ENCODE measurements at regions not wholly inside any gene's neighbourhood (a gene's known extent, or its start where the extent isn't known, plus 50 kb on each side); places are given as distances from the start of the nearest gene placed in this dataset.

DNA sequence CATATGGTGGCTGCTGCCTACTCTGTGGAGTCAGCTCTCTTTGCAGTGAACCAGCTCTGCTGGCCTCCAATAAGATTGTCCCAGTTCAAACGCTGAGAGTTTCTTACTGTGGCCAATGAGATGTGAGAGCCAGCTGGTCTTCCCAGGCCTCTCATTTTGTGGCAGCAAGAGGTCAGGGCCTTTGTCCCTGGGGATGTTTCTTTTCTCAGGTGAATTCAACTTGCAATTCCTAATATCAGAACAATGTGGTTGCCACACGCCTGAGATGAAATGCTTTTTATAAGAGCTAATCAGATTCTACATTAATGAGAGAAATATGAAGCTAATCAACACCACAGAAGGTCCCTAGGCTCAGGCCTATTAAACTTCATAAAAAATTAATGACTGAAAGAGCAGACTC is 660.1 kb upstream of the CAMK1G start:
- TF ChIP-seq, protein P1, sequence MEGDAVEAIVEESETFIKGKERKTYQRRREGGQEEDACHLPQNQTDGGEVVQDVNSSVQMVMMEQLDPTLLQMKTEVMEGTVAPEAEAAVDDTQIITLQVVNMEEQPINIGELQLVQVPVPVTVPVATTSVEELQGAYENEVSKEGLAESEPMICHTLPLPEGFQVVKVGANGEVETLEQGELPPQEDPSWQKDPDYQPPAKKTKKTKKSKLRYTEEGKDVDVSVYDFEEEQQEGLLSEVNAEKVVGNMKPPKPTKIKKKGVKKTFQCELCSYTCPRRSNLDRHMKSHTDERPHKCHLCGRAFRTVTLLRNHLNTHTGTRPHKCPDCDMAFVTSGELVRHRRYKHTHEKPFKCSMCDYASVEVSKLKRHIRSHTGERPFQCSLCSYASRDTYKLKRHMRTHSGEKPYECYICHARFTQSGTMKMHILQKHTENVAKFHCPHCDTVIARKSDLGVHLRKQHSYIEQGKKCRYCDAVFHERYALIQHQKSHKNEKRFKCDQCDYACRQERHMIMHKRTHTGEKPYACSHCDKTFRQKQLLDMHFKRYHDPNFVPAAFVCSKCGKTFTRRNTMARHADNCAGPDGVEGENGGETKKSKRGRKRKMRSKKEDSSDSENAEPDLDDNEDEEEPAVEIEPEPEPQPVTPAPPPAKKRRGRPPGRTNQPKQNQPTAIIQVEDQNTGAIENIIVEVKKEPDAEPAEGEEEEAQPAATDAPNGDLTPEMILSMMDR (IDR thresholded peaks at IDR 0.05; ENCODE audit: low read depth, low read length) = no peak
- no peaks in the 10 kb centered on the region for H3K27me3 ChIP-seq (ENCODE audit: insufficient read depth, low read depth, severe bottlenecking)
- H3K27ac ChIP-seq = no peak overlapping the region
- no peak for DNase-seq
- no peaks in the 10 kb centered on the region for H3K36me3 ChIP-seq
- no peak overlapping the region for H3K4me3 ChIP-seq (ENCODE audit: low read depth, low read length)
- peaks cover 2% of the 10 kb centered on the region for H3K9me3 ChIP-seq (ENCODE audit: severe bottlenecking)

DNA sequence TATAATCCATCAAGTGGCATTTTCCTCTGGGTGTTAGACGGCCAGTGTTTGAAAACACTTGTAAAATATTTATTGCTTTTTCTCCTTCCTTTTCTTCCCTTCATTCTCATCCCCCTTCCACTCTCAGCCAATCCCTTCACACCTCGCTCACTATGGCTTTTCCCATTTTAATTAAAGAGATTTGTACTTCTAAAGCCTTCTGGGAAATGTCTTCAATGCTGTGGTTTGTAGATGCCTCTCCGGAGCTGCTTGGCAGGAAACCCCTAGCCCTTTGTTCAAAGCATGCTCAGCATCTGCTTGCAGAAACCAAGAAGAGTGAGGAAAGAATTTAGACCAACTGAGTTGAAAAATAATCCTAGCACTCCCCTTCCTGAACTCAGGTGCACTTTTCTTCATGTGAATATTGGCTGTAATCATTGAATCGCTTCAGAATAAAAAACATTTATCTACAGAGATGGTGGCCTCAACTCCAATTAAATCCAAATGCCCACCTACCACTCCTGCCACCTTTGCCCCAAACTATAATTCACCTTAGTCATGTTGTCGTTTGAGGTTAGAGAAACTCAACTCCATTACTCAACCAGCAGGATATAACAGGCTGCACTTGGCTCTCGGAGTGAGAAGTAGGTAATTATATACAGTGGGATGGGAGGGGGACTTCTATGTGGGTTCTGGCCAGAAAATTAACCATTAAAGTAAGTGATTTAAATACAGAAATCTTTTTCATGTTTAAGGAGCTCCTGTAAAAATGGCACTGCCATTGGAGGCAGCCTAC is 659.4 kb upstream of the CAMK1G start:
- TF ChIP-seq, protein P1 (IDR thresholded peaks at IDR 0.05; ENCODE audit: low read depth, low read length) = no peak
- no peak for DNase-seq

DNA sequence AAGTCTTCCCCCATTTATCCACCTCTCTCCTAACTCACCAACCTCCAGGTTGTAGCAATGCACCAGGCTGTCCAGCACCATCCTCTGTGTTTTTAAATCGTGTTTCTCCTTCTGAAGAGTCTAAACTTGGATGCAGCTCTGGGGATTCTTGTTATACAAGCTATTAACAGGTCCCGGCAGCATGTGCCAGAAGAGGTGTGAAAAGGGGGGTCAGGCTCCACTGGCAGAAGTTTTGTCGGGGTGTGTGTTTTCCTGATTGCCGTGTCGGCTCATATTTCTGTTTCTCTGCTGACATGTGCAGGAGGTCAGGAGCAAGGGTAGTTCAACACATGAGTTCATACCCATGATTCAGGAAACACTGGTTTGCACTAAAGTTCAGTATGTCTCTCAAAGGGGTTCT is 658.6 kb upstream of the CAMK1G start:
- TF ChIP-seq, protein P1 (IDR thresholded peaks at IDR 0.05; ENCODE audit: low read depth, low read length) = no peak
- Histone ChIP-seq H3K27me3 (ENCODE audit: insufficient read depth, low read depth, severe bottlenecking) (no peaks in the 10 kb centered on the region), H3K27ac (no peak overlapping the region), H3K4me3 (ENCODE audit: low read depth, low read length) (no peak overlapping the region), H3K9me3 (ENCODE audit: severe bottlenecking) (peaks cover 2% of the 10 kb centered on the region), H3K36me3 (no peaks in the 10 kb centered on the region)
- DNase-seq = no peak

More for the DNA sequence above, 659.4 kb upstream of the CAMK1G start:
- no peaks in the 10 kb centered on the region for H3K27me3 ChIP-seq (ENCODE audit: insufficient read depth, low read depth, severe bottlenecking)
- H3K36me3 ChIP-seq = no peaks in the 10 kb centered on the region
- H3K9me3 ChIP-seq (ENCODE audit: severe bottlenecking) = peaks cover 2% of the 10 kb centered on the region
- no peak overlapping the region for H3K4me3 ChIP-seq (ENCODE audit: low read depth, low read length)
- H3K27ac ChIP-seq = no peak overlapping the region

DNA sequence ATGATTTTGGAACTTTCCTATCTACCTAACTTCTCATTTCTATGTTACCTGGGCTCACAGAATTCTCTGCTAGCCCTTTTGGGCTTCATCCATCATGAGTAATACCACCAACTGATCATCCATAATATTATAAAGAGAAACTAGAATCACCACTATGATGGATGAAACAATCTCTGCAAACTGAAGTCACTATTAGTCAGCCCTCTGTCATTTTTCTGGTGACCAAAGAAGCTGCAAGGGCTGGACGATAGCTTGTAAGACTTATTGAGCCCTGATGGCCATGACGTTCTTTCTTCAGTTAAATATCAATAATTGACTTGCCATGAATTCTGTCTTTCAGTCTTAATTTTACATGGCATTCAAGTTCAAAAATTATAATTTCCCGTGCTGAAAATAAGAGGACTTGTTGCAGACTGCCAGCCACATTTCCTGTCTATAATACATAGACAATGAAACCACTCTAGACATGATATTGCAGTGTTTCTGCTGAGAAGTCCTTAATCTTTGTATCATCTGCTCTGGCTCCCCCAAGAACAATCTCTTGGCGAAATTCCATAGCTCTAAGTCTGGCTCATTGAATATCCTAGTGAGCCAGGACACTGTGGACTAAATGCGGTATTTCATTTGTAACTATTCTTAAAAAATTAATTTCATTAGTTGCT is 655.0 kb upstream of the CAMK1G start:
- no peak for DNase-seq
- no peak overlapping the region for H3K27ac ChIP-seq
- H3K4me3 ChIP-seq (ENCODE audit: low read depth, low read length) = no peak overlapping the region
- peaks cover 2% of the 10 kb centered on the region for H3K9me3 ChIP-seq (ENCODE audit: severe bottlenecking)
- TF ChIP-seq, protein P1 (IDR thresholded peaks at IDR 0.05; ENCODE audit: low read depth, low read length) = no peak
- H3K36me3 ChIP-seq = no peaks in the 10 kb centered on the region
- H3K27me3 ChIP-seq (ENCODE audit: insufficient read depth, low read depth, severe bottlenecking) = no peaks in the 10 kb centered on the region

DNA sequence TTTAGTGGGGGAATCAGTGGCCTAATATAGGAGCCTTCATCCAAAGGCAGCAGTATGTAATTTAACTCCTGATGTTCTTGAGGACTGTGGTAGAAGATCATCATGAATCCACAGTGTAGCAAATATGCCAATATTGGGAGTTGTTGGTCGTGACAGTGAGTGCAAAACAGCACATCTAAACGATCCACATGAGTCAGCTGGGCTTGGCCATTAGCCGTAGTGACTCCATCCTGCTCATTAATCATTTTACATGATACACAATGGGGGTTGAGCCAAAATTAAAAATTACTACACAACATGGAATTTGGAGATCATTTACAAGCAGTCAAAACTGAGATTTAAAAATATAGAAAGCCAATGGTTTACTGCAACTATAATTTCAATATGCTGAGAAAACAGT is 653.9 kb upstream of the CAMK1G start:
- TF ChIP-seq, protein P1 (IDR thresholded peaks at IDR 0.05; ENCODE audit: low read depth, low read length) = no peak
- Histone ChIP-seq H3K36me3 (no peaks in the 10 kb centered on the region), H3K4me3 (ENCODE audit: low read depth, low read length) (no peak overlapping the region), H3K27me3 (ENCODE audit: insufficient read depth, low read depth, severe bottlenecking) (no peaks in the 10 kb centered on the region), H3K27ac (no peak overlapping the region), H3K9me3 (ENCODE audit: severe bottlenecking) (peaks cover 2% of the 10 kb centered on the region)
- DNase-seq = no peak

Measured in WERI-Rb-1 (cell line).